Lower leg skin (tissue), 4 donors: ENCODE measurements at regions not wholly inside any gene's neighbourhood (a gene's known extent, or its start where the extent isn't known, plus 50 kb on each side); places are given as distances from the start of the nearest gene placed in this dataset.

Source experiments
- DNase-seq, 2 donors: peaks; one replicate each; pipeline ENCODE4 v3.0.0-alpha.2; 2019; ENCODE audit warnings: low spot score in 2 of 2
- H3K4me3 ChIP-seq: fragments of 200-600 bp; sonication (generic); 2 replicates; pipeline ENCODE4 v1.5.1; 2017; ENCODE audit warnings: mild to moderate bottlenecking, low read depth; ENCODE audit not compliant: poor library complexity, severe bottlenecking
- POLR2A ChIP-seq, 2 donors: fragments of 450-650 bp; IDR thresholded peaks; one replicate each; pipeline ENCODE4 v1.6.1; 2016 to 2017; ENCODE audit warnings: antibody characterized with exemption in 2 of 2, mild to moderate bottlenecking in 1 of 2, moderate library complexity in 1 of 2
- WGBS, 2 donors: methylation state at CpG; one replicate each; pipeline ENCODE4 v1.1.5; 2018; 5-methylcytosine and 5-hydroxymethylcytosine counted together
- intact Hi-C: fragments of 100-400 bp; cut with DNase I; formaldehyde crosslinking; loops from one replicate; pipeline ENCODE4 v1.15.0; 2023; ENCODE audit warnings: low total_unique reads
- TF ChIP-seq, protein P1 (sequence below), 3 donors: fragments of 450-650 bp; IDR thresholded peaks; one replicate each; pipeline ENCODE4 v1.5.1; 2016; ENCODE audit warnings: antibody characterized with exemption in 3 of 3, mild to moderate bottlenecking in 3 of 3, moderate library complexity in 2 of 3

DNA sequence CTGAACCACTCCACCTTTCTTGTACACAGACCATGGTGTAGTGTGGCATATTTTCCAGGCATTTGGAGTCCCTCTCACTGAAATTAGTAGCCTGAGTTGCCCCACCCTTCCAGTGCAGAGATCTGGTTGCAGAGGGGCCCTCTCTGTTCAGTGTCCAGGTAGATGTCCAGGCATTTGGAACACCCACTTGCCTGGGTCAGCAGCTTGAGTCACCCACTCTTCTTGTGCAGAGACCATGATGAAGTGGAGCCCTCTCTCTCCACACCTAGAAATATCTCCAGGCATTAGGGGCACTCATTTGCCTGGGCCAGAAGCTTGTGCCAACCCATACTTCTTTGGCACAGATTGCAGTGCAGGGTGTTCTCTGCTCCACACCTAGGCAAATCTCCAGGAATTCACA is 2733.3 kb downstream of the PCDH7 start:
- intact Hi-C loops, result no loop called here
- TF ChIP-seq, protein P1, sequence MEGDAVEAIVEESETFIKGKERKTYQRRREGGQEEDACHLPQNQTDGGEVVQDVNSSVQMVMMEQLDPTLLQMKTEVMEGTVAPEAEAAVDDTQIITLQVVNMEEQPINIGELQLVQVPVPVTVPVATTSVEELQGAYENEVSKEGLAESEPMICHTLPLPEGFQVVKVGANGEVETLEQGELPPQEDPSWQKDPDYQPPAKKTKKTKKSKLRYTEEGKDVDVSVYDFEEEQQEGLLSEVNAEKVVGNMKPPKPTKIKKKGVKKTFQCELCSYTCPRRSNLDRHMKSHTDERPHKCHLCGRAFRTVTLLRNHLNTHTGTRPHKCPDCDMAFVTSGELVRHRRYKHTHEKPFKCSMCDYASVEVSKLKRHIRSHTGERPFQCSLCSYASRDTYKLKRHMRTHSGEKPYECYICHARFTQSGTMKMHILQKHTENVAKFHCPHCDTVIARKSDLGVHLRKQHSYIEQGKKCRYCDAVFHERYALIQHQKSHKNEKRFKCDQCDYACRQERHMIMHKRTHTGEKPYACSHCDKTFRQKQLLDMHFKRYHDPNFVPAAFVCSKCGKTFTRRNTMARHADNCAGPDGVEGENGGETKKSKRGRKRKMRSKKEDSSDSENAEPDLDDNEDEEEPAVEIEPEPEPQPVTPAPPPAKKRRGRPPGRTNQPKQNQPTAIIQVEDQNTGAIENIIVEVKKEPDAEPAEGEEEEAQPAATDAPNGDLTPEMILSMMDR (IDR thresholded peaks at IDR 0.05), result no peak
- no peak for TF ChIP-seq POLR2A (IDR thresholded peaks at IDR 0.05)
- no peak for DNase-seq
- no peak overlapping the region for H3K4me3 ChIP-seq

DNA sequence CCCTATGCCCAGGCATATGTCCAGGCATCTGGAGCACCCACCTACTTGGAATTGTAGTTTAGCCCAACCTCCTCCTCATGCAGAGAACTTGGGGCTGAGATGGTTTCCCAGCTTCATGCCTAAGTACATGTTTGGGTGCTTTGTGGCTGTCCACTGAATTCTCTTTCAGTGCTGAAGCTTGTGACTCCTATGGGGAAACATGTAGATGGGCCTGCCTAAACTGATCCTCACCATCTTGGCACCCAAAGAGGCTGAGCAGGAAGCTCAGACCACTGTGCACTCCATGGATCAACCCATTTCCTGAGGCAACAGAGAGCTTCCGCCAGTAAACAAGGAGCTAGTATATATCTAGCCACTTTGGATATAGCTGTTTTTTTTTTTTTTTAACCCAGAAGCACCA is 2733.7 kb downstream of the PCDH7 start:
- TF ChIP-seq POLR2A (IDR thresholded peaks at IDR 0.05), result no peak
- TF ChIP-seq, protein P1 (IDR thresholded peaks at IDR 0.05), result no peak
- intact Hi-C loops, result no loop called here
- 56 to 59% methylated on average over 1 of the region's 1 CpG for WGBS, 2 donors
- no peak overlapping the region for H3K4me3 ChIP-seq
- DNase-seq, result no peak

DNA sequence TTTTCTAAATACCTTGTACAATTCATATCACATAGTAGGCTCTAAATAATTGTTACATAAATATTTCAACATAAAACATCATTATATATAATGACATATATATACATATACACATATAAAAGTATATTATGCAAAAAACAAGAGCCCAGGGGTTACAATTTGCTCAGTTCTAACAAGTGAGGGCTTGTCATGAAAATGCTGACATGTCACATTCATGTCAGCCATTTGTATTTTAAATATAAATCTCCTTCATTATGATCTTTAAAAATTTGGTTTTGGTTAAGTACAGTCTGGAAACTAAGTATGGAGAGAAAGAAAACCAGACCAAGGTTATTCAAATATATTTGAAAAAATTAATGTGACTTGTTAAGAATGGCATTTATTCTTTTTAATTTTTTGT is 2745.4 kb downstream of the PCDH7 start:
- no peak for DNase-seq
- TF ChIP-seq, protein P1 (IDR thresholded peaks at IDR 0.05), result no peak
- TF ChIP-seq POLR2A (IDR thresholded peaks at IDR 0.05), result no peak
- H3K4me3 ChIP-seq, result no peak overlapping the region
- intact Hi-C loops, result no loop called here

DNA sequence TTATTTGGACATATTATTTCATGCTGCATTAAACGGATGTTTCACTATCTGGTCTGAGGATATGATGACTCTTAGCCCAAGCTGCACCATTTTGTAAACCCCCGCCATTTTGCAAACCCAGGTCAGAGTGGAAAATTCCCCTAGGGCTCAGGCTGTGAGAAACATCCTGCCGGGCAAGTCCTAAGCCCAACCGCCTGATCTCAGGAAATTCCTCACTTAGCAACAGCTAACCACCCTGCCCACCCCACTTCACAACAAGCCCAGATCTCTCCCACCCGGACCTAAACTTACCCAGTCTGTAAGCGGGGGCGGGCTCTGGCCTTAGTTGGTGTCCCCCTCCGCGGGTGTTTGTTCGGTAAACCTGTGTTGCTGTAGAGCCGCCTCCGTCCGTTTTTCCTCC is 2747.1 kb downstream of the PCDH7 start:
- 87 to 90% methylated on average over 13 of the region's 13 CpGs for WGBS, 2 donors
- TF ChIP-seq, protein P1 (IDR thresholded peaks at IDR 0.05), result no peak
- no peak for TF ChIP-seq POLR2A (IDR thresholded peaks at IDR 0.05)
- intact Hi-C loops, result no loop called here
- no peak overlapping the region for H3K4me3 ChIP-seq
- DNase-seq, result no peak

DNA sequence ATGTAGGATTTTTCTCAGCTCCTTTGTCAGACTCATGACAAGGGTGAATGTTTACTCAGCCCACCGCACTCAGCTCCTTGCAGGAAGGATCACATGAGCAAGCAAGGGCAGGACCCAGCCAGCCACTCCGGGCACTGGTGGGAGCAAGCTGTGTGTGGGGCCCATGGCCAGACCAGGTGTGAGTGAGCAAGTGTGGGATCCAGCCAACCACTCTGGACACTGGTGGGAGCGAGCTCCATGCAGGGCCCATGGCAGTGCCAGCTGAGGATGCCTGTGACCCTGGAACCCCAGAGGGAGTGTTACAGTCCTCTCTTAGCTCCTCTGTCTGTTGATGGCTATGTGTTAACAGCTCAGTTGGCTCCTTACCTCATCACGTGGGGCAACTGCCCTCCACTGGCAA is 2750.6 kb downstream of the PCDH7 start:
- intact Hi-C loops, result no loop called here
- WGBS, 2 donors, result 84 to 92% methylated on average over 4 of the region's 4 CpGs
- TF ChIP-seq, protein P1 (IDR thresholded peaks at IDR 0.05), result no peak
- TF ChIP-seq POLR2A (IDR thresholded peaks at IDR 0.05), result no peak
- DNase-seq, result no peak
- H3K4me3 ChIP-seq, result no peak overlapping the region

DNA sequence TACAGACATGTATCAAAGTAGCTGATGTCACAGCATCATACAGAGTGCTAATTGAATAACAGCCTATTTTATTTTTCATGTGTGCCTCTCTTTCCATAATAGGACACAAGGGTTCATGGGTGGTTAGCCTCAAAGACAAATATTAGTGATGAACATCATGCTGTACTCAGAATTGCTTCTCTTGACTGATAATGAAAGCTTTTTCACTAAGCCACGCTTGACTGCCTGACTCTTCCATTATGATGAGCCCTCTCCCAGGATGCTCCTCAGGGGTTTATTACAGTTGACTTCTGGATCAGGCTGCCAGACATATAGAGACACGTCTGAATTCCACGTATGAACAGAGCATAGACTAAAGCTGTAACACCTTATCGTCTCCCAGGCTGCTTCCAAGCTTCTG is 2757.5 kb downstream of the PCDH7 start:
- intact Hi-C loops, result no loop called here
- TF ChIP-seq POLR2A (IDR thresholded peaks at IDR 0.05), result no peak
- TF ChIP-seq, protein P1 (IDR thresholded peaks at IDR 0.05), result no peak
- WGBS, 2 donors, result 43 to 55% methylated on average over 4 of the region's 4 CpGs

More for the DNA sequence above, 2757.5 kb downstream of the PCDH7 start:
- no peak overlapping the region for H3K4me3 ChIP-seq
- no peak for DNase-seq
